Rectal smooth muscle tissue (tissue), 1 donor: ENCODE measurements at regions not wholly inside any gene's neighbourhood (a gene's known extent, or its start where the extent isn't known, plus 50 kb on each side); places are given as distances from the start of the nearest gene placed in this dataset.

Experiments
- H3K27ac ChIP-seq: one replicate; pipeline ENCODE4 v1.7.0; 2013; ENCODE audit warnings: low read depth, low read length, inconsistent platforms
- H3K27me3 ChIP-seq: one replicate; pipeline ENCODE4 v1.7.0; 2013; ENCODE audit warnings: low read length; ENCODE audit not compliant: control insufficient read depth, insufficient read depth
- H3K36me3 ChIP-seq: one replicate; pipeline ENCODE4 v1.7.0; 2013; ENCODE audit warnings: low read length; ENCODE audit not compliant: control insufficient read depth, insufficient read depth
- H3K4me1 ChIP-seq: one replicate; pipeline ENCODE4 v1.7.0; 2013; ENCODE audit warnings: low read length; ENCODE audit not compliant: control insufficient read depth, insufficient read depth
- H3K4me3 ChIP-seq: one replicate; pipeline ENCODE4 v1.7.0; 2013; ENCODE audit warnings: low read length
- H3K9ac ChIP-seq: one replicate; pipeline ENCODE4 v1.7.0; 2013; ENCODE audit warnings: low read length

GRCh38 chr11:128086794-128087193, 500.6 kb downstream of the ETS1 start:
- Histone ChIP-seq H3K27me3 (no peaks in the 10 kb centered on the region), H3K27ac (no peak overlapping the region), H3K9ac (no peak overlapping the region), H3K36me3 (no peaks in the 10 kb centered on the region), H3K4me1 (no peaks in the 10 kb centered on the region), H3K4me3 (no peak overlapping the region)

DNA sequence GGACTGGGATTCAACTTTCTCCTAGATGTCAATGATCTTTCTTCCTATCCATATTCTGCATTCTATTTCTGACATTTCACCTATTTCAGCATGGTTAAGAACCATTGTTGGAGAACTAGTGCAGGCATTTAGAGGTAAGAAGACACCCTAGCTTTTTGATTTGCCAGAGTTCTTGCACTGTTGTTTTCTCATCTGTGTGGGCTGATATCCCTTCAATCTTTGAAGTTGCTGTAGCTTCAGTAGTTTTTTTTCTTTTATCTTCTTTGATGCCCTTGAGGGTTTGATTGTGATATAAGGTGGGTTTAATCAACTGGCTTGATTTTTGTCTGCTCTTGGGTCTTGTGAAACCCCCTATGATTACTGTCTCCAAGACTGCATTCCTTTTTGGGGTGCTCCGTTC, 502.1 kb downstream of the ETS1 start:
- Histone ChIP-seq H3K36me3 (no peaks in the 10 kb centered on the region), H3K9ac (no peak overlapping the region), H3K27ac (no peak overlapping the region), H3K4me1 (no peaks in the 10 kb centered on the region), H3K27me3 (no peaks in the 10 kb centered on the region), H3K4me3 (no peak overlapping the region)

GRCh38 chr11:128082574-128082973, 504.8 kb downstream of the ETS1 start:
- H3K27me3 ChIP-seq = no peaks in the 10 kb centered on the region
- no peaks in the 10 kb centered on the region for H3K4me1 ChIP-seq
- H3K27ac ChIP-seq = no peak overlapping the region
- H3K36me3 ChIP-seq = no peaks in the 10 kb centered on the region
- no peak overlapping the region for H3K9ac ChIP-seq
- no peak overlapping the region for H3K4me3 ChIP-seq

DNA sequence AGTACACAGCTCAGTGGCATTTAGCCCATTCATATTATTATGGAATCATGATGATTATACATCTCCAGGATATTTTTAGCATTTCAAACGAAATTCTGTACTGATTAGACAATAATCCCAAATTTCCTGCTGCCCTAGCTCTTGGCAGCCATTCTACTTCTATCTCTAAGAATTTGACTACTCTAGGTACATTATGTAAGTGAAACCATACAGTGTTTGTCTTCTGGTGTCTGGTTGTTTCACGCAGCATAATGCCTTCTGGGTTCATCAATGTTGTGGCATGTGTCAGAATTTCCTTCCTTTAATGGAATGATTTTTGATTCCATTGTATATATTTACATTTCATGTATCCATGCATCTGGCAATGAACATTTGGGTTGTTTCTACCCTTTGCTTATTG, 517.7 kb downstream of the ETS1 start:
- Histone ChIP-seq H3K4me1 (no peaks in the 10 kb centered on the region), H3K27ac (no peak overlapping the region), H3K36me3 (no peaks in the 10 kb centered on the region), H3K4me3 (no peak overlapping the region), H3K9ac (no peak overlapping the region), H3K27me3 (no peaks in the 10 kb centered on the region)

DNA sequence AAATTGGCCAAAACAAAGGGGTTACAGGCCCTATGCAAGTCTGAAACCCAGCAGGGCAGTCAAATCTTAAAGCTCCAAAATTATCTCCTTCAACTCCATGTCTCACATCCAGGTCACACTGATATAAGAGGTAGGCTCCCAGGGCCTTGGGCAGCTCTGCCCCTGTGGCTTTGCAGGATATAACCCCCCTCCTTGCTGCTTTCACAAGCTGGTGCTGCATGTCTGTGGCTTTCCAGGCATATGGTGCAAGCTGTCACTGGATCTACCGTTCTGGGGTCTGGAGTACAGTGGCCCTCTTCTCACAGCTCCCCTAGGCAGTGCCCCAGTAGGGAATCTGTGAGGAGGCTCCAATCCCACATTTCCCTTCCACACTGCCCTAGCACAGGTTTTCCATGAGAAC, 519.6 kb downstream of the ETS1 start:
- no peaks in the 10 kb centered on the region for H3K27me3 ChIP-seq

GRCh38 chr11:128066399-128066798, 521.0 kb downstream of the ETS1 start:
- H3K27ac ChIP-seq = no peak overlapping the region
- H3K36me3 ChIP-seq = no peaks in the 10 kb centered on the region
- H3K4me3 ChIP-seq = no peak overlapping the region
- no peak overlapping the region for H3K9ac ChIP-seq
- H3K4me1 ChIP-seq = no peaks in the 10 kb centered on the region
- no peaks in the 10 kb centered on the region for H3K27me3 ChIP-seq

More for the DNA sequence above, 519.6 kb downstream of the ETS1 start:
- Histone ChIP-seq H3K4me1 (no peaks in the 10 kb centered on the region), H3K27ac (no peak overlapping the region), H3K4me3 (no peak overlapping the region), H3K36me3 (no peaks in the 10 kb centered on the region), H3K9ac (no peak overlapping the region)

- H3K4me1 ChIP-seq = no peaks in the 10 kb centered on the region
- H3K4me3 ChIP-seq = no peak overlapping the region
- no peaks in the 10 kb centered on the region for H3K27me3 ChIP-seq
- H3K9ac ChIP-seq = no peak overlapping the region
- peak overlapping the region; percentile 42 for H3K27ac ChIP-seq
- H3K36me3 ChIP-seq = no peaks in the 10 kb centered on the region
These were observed 526.0 kb downstream of the ETS1 start for GRCh38 chr11:128061281-128061871.

DNA sequence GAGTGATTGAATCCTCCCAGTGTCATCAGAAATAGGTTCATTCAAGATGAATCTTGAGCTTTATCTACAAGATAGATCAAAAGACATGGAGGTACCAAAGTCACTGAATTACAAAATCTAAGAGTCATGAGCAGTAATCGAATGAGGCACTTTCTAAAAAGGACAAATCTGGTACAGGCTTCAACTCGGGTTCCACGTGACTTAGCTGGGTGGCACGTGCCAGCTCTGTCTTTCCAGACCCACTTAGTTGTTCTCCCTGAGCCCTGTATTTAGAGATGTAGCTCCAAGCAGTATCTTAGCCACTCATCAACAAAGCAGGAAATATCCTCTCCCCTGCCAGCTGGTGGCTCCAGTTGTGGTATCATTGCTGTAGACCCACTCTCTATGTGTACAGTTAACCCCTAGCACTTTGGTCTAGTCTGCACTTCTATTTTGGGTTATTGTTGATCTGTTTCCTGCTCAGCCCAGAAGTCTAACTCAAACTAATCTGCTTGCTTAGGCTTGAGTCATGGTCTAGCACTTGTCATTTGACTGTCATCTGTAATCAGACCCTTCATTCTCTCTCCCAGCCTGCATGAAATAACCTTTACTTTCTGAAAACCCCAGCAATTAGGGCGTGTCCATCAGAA, 528.7 kb downstream of the ETS1 start:
- Histone ChIP-seq H3K27ac (no peak overlapping the region), H3K9ac (no peak overlapping the region), H3K4me1 (no peaks in the 10 kb centered on the region), H3K4me3 (no peak overlapping the region), H3K27me3 (no peaks in the 10 kb centered on the region), H3K36me3 (no peaks in the 10 kb centered on the region)

- Histone ChIP-seq H3K36me3 (no peaks in the 10 kb centered on the region), H3K4me3 (no peak overlapping the region), H3K27me3 (no peaks in the 10 kb centered on the region), H3K27ac (no peak overlapping the region), H3K4me1 (no peaks in the 10 kb centered on the region), H3K9ac (no peak overlapping the region)
These were observed 529.5 kb downstream of the ETS1 start for GRCh38 chr11:128057786-128058395.

- Histone ChIP-seq H3K27me3 (no peaks in the 10 kb centered on the region), H3K4me1 (no peaks in the 10 kb centered on the region), H3K9ac (no peak overlapping the region), H3K27ac (no peak overlapping the region), H3K36me3 (no peaks in the 10 kb centered on the region), H3K4me3 (no peak overlapping the region)
These were observed 531.7 kb downstream of the ETS1 start for GRCh38 chr11:128055576-128056217.

- Histone ChIP-seq H3K36me3 (no peaks in the 10 kb centered on the region), H3K27ac (no peak overlapping the region), H3K27me3 (no peaks in the 10 kb centered on the region), H3K9ac (no peak overlapping the region), H3K4me3 (no peak overlapping the region), H3K4me1 (no peaks in the 10 kb centered on the region)
These were observed 533.1 kb downstream of the ETS1 start for GRCh38 chr11:128053981-128054931.
